ENCODE measurements at regions not wholly inside any gene's neighbourhood (a gene's known extent, or its start where the extent isn't known, plus 50 kb on each side); places are given as distances from the start of the nearest gene placed in this dataset.
A peak's percentile ranks its signal among the peaks of the same experiment; 100 is the strongest.

GRCh38 chr11:64456509-64457320, 97.8 kb downstream of the RPS6KA4 start:
- DNase-seq (ENCODE audit: low read depth in 1 of 2, low spot score in 1 of 2): no peak

- no peak for DNase-seq (ENCODE audit: low read depth in 1 of 2, low spot score in 1 of 2)
These were observed 98.2 kb upstream of the SLC22A11 start for GRCh38 chr11:64457416-64458010.

- DNase-seq (ENCODE audit: low read depth in 1 of 2, low spot score in 1 of 2): no peak
These were observed 96.7 kb upstream of the SLC22A11 start for GRCh38 chr11:64458997-64459396.

- DNase-seq (ENCODE audit: low read depth in 1 of 2, low spot score in 1 of 2): no peak
These were observed 96.1 kb upstream of the SLC22A11 start for GRCh38 chr11:64459609-64460008.

GRCh38 chr11:64461081-64461480, 94.7 kb upstream of the SLC22A11 start:
- DNase-seq (ENCODE audit: low read depth in 1 of 2, low spot score in 1 of 2): no peak

GRCh38 chr11:64466115-64466718, 89.5 kb upstream of the SLC22A11 start:
- DNase-seq (ENCODE audit: low read depth in 1 of 2, low spot score in 1 of 2): no peak

- no peak for DNase-seq (ENCODE audit: low read depth in 1 of 2, low spot score in 1 of 2)
These were observed 86.5 kb upstream of the SLC22A11 start for GRCh38 chr11:64469288-64469687.

- no peak for DNase-seq (ENCODE audit: low read depth in 1 of 2, low spot score in 1 of 2)
These were observed 82.9 kb upstream of the SLC22A11 start for GRCh38 chr11:64472593-64473455.

GRCh38 chr11:64474680-64475079, 81.1 kb upstream of the SLC22A11 start:
- no peak for DNase-seq (ENCODE audit: low read depth in 1 of 2, low spot score in 1 of 2)

GRCh38 chr11:64475145-64475544, 80.6 kb upstream of the SLC22A11 start:
- no peak for DNase-seq (ENCODE audit: low read depth in 1 of 2, low spot score in 1 of 2)

GRCh38 chr11:64476881-64477280, 78.9 kb upstream of the SLC22A11 start:
- DNase-seq (ENCODE audit: low read depth in 1 of 2, low spot score in 1 of 2): no peak

GRCh38 chr11:64477675-64478074, 78.1 kb upstream of the SLC22A11 start:
- no peak for DNase-seq (ENCODE audit: low read depth in 1 of 2, low spot score in 1 of 2)

GRCh38 chr11:64482588-64482987, 73.2 kb upstream of the SLC22A11 start:
- no peak for DNase-seq (ENCODE audit: low read depth in 1 of 2, low spot score in 1 of 2)

GRCh38 chr11:64484191-64485022, 71.3 kb upstream of the SLC22A11 start:
- no peak for DNase-seq (ENCODE audit: low read depth in 1 of 2, low spot score in 1 of 2)

GRCh38 chr11:64485074-64485473, 70.7 kb upstream of the SLC22A11 start:
- DNase-seq (ENCODE audit: low read depth in 1 of 2, low spot score in 1 of 2): no peak

- DNase-seq (ENCODE audit: low read depth in 1 of 2, low spot score in 1 of 2): peak in 1 of 2 donors; percentile 11
These were observed 65.8 kb upstream of the SLC22A11 start for GRCh38 chr11:64489831-64490441.

GRCh38 chr11:64490562-64491216, 65.1 kb upstream of the SLC22A11 start:
- no peak for DNase-seq (ENCODE audit: low read depth in 1 of 2, low spot score in 1 of 2)

GRCh38 chr11:64492561-64492960, 63.2 kb upstream of the SLC22A11 start:
- DNase-seq (ENCODE audit: low read depth in 1 of 2, low spot score in 1 of 2): no peak

GRCh38 chr11:64498136-64498535, 57.6 kb upstream of the SLC22A11 start:
- no peak for DNase-seq (ENCODE audit: low read depth in 1 of 2, low spot score in 1 of 2)
